HG02642 (cell line): ENCODE measurements at regions not wholly inside any gene's neighbourhood (a gene's known extent, or its start where the extent isn't known, plus 50 kb on each side); places are given as distances from the start of the nearest gene placed in this dataset.
"Not testable (repeated sequence)": the region's sequence is repeated elsewhere in the genome, so short reads cannot be mapped to it uniquely, and the experiment has no call there.

ENCODE experiments used
- ATAC-seq: cut with Tn5 transposase; IDR thresholded peaks from one replicate; pipeline ENCODE4 v1.9.1; 2021; ENCODE audit warnings: mild to moderate bottlenecking; ENCODE audit not compliant: unreplicated experiment, poor library complexity

GRCh38 chr2:4219571-4219970 lies 516.2 kb downstream of the DCDC2C start:
- ATAC-seq: no peak

DNA sequence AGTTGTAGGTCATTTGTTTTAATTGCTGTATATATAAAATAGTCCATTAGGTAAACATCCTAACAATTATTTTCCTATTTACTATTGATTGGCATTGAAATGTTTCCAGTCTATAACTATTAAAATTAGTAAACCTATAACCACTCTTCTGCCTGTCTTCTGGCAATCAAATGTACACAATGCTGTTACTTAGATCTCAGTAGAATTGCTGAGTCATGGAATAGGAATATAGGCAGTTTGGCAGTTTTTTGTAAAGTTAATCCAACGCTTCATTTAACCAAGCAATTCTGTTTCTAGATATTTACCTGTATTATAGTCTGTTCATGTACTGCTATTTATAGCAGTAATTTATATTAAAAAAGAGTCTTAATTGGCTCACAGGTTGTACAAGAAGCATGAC lies 518.1 kb downstream of the DCDC2C start:
- no peak for ATAC-seq

GRCh38 chr2:4221845-4222244 lies 518.5 kb downstream of the DCDC2C start:
- no peak for ATAC-seq

- not testable (repeated sequence) for ATAC-seq
Observed at GRCh38 chr2:4244422-4244821, 541.0 kb downstream of the DCDC2C start.

GRCh38 chr2:4246364-4247131 lies 543.2 kb downstream of the DCDC2C start:
- ATAC-seq: no peak

GRCh38 chr2:4247791-4248190 lies 544.4 kb downstream of the DCDC2C start:
- ATAC-seq: no peak

- ATAC-seq: no peak
Observed at GRCh38 chr2:4255491-4255890, 552.1 kb downstream of the DCDC2C start.

DNA sequence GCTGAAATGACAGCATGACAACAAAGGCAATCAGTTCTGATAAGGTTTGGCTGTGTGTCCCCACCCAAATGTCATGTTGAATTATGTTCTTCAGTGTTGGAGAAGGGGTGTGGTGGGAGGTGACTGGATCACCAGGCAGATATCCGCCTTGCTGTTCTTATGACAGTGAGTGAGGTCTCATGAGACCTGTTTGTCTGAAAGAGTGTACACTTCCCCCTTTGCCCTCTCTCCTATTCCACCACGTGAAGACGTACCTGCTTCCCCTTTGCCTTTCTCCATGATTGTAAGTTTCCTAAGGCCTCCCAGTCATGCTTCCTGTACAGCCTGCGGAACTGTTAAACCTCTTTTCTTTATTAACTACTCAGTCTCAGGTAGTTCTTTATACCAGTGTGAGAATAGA lies 553.0 kb downstream of the DCDC2C start:
- ATAC-seq: no peak

DNA sequence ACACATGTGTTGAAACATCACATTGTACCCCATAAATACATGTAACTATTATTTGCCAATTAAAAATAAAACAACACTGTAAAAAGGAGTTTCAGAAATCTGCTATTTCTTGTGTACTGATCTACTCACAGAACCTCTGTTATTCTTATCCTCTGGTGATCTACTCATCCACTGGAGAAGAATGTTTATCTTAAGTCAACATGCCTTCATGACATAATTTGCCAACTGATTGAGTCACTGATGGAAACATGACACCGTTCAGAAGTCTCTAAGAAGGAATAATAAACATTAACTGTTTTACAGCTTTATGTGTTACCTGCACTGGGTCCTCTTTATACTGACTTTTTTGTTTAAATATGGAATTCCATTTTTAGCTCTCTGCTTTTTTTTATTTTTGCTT lies 555.2 kb downstream of the DCDC2C start:
- no peak for ATAC-seq

- no peak for ATAC-seq
Observed at GRCh38 chr2:4265936-4266335, 562.6 kb downstream of the DCDC2C start.

DNA sequence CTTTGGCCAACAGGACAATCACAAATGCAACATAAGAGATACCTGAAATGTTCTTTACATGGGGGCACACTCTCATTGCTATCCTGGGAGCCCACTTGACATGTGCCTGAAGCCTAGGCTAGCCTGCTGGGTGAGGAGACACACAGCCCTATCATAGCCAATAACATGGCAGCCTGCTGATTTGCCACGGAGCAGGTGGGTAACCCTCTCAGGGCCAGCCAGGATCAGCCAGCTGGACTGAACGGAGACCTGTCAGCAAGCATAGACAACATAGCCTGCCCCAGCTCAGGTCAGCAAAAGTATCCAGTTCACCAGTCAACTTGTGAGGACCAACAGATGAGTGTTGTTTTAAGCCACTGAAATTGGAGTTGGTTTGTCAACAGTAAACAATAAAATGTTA lies 566.5 kb downstream of the DCDC2C start:
- ATAC-seq: no peak

GRCh38 chr2:4272261-4272858 lies 569.0 kb downstream of the DCDC2C start:
- ATAC-seq: no peak

DNA sequence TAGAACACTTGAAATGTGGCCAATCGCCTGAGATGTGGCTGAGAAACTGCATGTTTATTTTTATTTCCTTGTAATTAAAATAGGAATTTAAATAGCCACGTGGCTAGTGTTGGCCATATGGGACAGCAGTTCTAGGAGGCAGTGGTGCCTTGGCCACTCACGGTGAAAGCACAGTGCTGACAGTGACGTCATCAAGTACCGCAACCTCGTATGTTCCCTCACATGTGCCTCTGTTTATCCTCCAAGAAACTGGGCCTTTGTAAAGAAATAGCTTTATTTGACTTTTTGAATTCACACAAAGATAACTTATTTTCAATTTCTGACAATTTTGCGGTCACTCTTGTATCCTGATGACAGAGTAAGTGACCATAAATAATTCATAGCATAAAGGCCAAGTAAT lies 575.0 kb downstream of the DCDC2C start:
- no peak for ATAC-seq

DNA sequence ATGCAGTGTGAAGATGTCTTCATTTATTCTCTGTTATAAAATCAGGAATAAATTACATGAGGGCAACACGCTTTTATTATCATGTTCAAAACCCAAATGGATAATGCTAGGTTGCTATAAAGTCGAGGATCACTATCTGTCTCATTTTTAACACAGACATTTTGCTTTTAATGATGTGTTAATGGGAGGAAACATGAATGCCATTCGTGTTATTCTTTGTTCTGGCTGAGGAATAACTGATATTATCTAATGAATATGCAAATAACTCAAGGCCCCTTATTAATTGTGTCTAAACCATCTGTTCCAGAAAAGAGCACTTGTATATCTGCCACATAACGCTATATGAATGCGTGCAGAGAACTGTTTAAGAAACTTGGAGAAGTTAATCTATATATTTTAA lies 576.1 kb downstream of the DCDC2C start:
- ATAC-seq: no peak

GRCh38 chr2:4291430-4291829 lies 588.1 kb downstream of the DCDC2C start:
- no peak for ATAC-seq

DNA sequence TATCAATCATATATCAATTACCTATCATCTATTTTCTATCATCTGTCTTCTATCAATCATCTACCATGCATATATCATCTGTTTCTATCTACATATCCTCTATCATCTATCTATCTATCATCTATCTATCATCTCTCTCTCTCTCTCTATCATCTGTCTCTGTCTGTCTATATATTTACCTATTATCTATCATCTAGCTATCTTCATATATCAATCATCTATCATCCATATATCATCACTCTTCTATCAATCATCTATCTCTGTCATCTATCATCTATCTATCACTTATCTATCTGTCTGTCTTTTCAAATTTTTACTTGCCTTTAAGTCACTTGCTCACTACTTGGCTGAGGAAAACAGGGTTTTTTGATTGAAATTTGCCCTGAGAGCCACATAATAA lies 592.3 kb downstream of the DCDC2C start:
- ATAC-seq: no peak

- ATAC-seq: no peak
Observed at GRCh38 chr2:4300616-4301015, 597.2 kb downstream of the DCDC2C start.

- ATAC-seq: no peak
Observed at GRCh38 chr2:4324531-4324930, 621.2 kb downstream of the DCDC2C start.

- no peak for ATAC-seq
Observed at GRCh38 chr2:4336864-4337263, 633.5 kb downstream of the DCDC2C start.

GRCh38 chr2:4338345-4338744 lies 635.0 kb downstream of the DCDC2C start:
- ATAC-seq: no peak

GRCh38 chr2:4340536-4340935 lies 637.2 kb downstream of the DCDC2C start:
- no peak for ATAC-seq

DNA sequence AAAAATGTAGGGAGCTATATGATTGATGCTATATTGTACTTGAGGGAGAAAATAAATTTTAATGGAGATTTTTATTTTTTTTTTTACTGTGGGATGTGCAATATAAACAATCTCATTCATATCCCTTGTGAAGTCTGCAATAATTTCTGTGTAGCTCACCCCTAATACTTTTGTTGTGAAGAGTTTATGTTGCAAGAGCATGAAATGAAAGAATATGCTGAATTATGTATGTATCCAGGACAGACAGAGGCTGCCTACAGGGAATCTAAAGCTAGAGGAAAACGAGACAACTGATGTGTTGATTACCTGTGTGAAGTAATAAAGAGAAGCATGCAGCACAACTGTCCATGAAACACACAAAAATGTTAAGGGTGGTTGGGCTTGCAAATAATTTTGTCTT lies 643.3 kb downstream of the DCDC2C start:
- no peak for ATAC-seq
